ENCODE measurements at regions not wholly inside any gene's neighbourhood (a gene's known extent, or its start where the extent isn't known, plus 50 kb on each side); places are given as distances from the start of the nearest gene placed in this dataset.

GRCh38 chr6:67190733-67191132 is 1444.3 kb upstream of the ADGRB3 start:
- Histone ChIP-seq H3K4me3 (no peak overlapping the region), H3K27ac (no peak overlapping the region), H3K4me2 (no peak overlapping the region), H3K27me3 (ENCODE audit: insufficient read depth, low read depth) (no peaks in the 10 kb centered on the region), H4K20me1 (ENCODE audit: insufficient read depth) (no peaks in the 10 kb centered on the region), H2AFZ (no peak overlapping the region), H3K9me3 (ENCODE audit: insufficient read depth, low read depth) (no peaks in the 10 kb centered on the region), H3K36me3 (ENCODE audit: low read depth) (no peaks in the 10 kb centered on the region), H3K4me1 (replicated peaks; ENCODE audit: insufficient read depth) (no peaks in the 10 kb centered on the region), H3K9me2 (ENCODE audit: insufficient read depth) (no peaks in the 10 kb centered on the region), H3F3A (ENCODE audit: insufficient read depth, low read depth) (no peaks in the 10 kb centered on the region), H3K79me2 (ENCODE audit: low read depth) (no peaks in the 10 kb centered on the region)
- TF ChIP-seq EZH2 (IDR thresholded peaks at IDR 0.05; ENCODE audit: low read depth): no peak
- no peak for TF ChIP-seq CTCF (conservative IDR thresholded peaks at IDR 0.05)
- DNase-seq: no peak
- no TSS peak for BruUV-seq (replicated peaks)
- CTCF ChIA-PET: interaction anchor here (0.6 kb wide), 1 partner anchor 57 kb away, joined by 3 read pairs; no protein-coding TSS in a partner anchor
- POLR2A ChIA-PET (ENCODE audit: unreplicated experiment): no interaction called here
- intact Hi-C loops (cut with micrococcal nuclease; ENCODE audit: unreplicated experiment): no loop called here

- no peak for DNase-seq
- ChIA-PET CTCF (no interaction called here), POLR2A (ENCODE audit: unreplicated experiment) (no interaction called here)
- Histone ChIP-seq H4K20me1 (ENCODE audit: insufficient read depth) (no peaks in the 10 kb centered on the region), H3F3A (ENCODE audit: insufficient read depth, low read depth) (no peaks in the 10 kb centered on the region), H3K36me3 (ENCODE audit: low read depth) (no peaks in the 10 kb centered on the region), H3K79me2 (ENCODE audit: low read depth) (no peaks in the 10 kb centered on the region), H3K4me2 (no peak overlapping the region), H3K4me1 (replicated peaks; ENCODE audit: insufficient read depth) (no peaks in the 10 kb centered on the region), H2AFZ (no peak overlapping the region), H3K9me3 (ENCODE audit: insufficient read depth, low read depth) (no peaks in the 10 kb centered on the region), H3K27ac (no peak overlapping the region), H3K27me3 (ENCODE audit: insufficient read depth, low read depth) (no peaks in the 10 kb centered on the region), H3K4me3 (no peak overlapping the region), H3K9me2 (ENCODE audit: insufficient read depth) (no peaks in the 10 kb centered on the region)
- BruUV-seq (replicated peaks): no TSS peak
- intact Hi-C loops (cut with micrococcal nuclease; ENCODE audit: unreplicated experiment): no loop called here
- TF ChIP-seq EZH2 (IDR thresholded peaks at IDR 0.05; ENCODE audit: low read depth) (no peak), CTCF (conservative IDR thresholded peaks at IDR 0.05) (no peak)
Measured at GRCh38 chr6:67184405-67184804, 1450.7 kb upstream of the ADGRB3 start.

- H2AFZ ChIP-seq: no peak overlapping the region
- POLR2A ChIA-PET (ENCODE audit: unreplicated experiment): no interaction called here
- H3K4me2 ChIP-seq: no peak overlapping the region
- H3K79me2 ChIP-seq (ENCODE audit: low read depth): no peaks in the 10 kb centered on the region
- H3K36me3 ChIP-seq (ENCODE audit: low read depth): no peaks in the 10 kb centered on the region
- no peaks in the 10 kb centered on the region for H3K9me2 ChIP-seq (ENCODE audit: insufficient read depth)
- no peaks in the 10 kb centered on the region for H3K4me1 ChIP-seq (replicated peaks; ENCODE audit: insufficient read depth)
- H3K9me3 ChIP-seq (ENCODE audit: insufficient read depth, low read depth): no peaks in the 10 kb centered on the region
- CTCF ChIA-PET: no interaction called here
- BruUV-seq (replicated peaks): no TSS peak
- TF ChIP-seq EZH2 (IDR thresholded peaks at IDR 0.05; ENCODE audit: low read depth) (no peak), CTCF (conservative IDR thresholded peaks at IDR 0.05) (no peak)
- H3K4me3 ChIP-seq: no peak overlapping the region
- DNase-seq: no peak
- intact Hi-C loops (cut with micrococcal nuclease; ENCODE audit: unreplicated experiment): no loop called here
- H3F3A ChIP-seq (ENCODE audit: insufficient read depth, low read depth): no peaks in the 10 kb centered on the region
- no peaks in the 10 kb centered on the region for H3K27me3 ChIP-seq (ENCODE audit: insufficient read depth, low read depth)
- no peaks in the 10 kb centered on the region for H4K20me1 ChIP-seq (ENCODE audit: insufficient read depth)
- no peak overlapping the region for H3K27ac ChIP-seq
Measured at GRCh38 chr6:67175101-67175500, 1460.0 kb upstream of the ADGRB3 start.

All from PC-9 (cell line).